Parathyroid adenoma (tissue), 2 donors: ENCODE measurements at regions not wholly inside any gene's neighbourhood (a gene's known extent, or its start where the extent isn't known, plus 50 kb on each side); places are given as distances from the start of the nearest gene placed in this dataset.

Experiments
- H2AFZ ChIP-seq: fragments of 300-600 bp; sonication (generic); one replicate; pipeline ENCODE4 v1.7.0; 2017; ENCODE audit warnings: antibody characterized with exemption, mild to moderate bottlenecking
- H3K27ac ChIP-seq: fragments of 300-600 bp; sonication (generic); one replicate; pipeline ENCODE4 v1.7.0; 2017
- H3K27me3 ChIP-seq: fragments of 300-600 bp; sonication (generic); one replicate; pipeline ENCODE4 v1.7.0; 2017; ENCODE audit warnings: low read length; ENCODE audit not compliant: control insufficient read depth, insufficient read depth
- H3K36me3 ChIP-seq: fragments of 300-600 bp; sonication (generic); one replicate; pipeline ENCODE4 v1.7.0; 2017; ENCODE audit warnings: low read length; ENCODE audit not compliant: control insufficient read depth, insufficient read depth
- H3K4me1 ChIP-seq: fragments of 300-600 bp; sonication (generic); one replicate; pipeline ENCODE4 v1.7.0; 2017; ENCODE audit warnings: control low read depth
- H3K4me2 ChIP-seq: fragments of 300-600 bp; sonication (generic); one replicate; pipeline ENCODE4 v1.7.0; 2017; ENCODE audit warnings: low read length
- H3K4me3 ChIP-seq: fragments of 300-600 bp; sonication (generic); one replicate; pipeline ENCODE4 v1.7.0; 2017; ENCODE audit warnings: low read depth, low read length
- H3K79me2 ChIP-seq: fragments of 300-600 bp; sonication (generic); one replicate; pipeline ENCODE4 v1.7.0; 2017; ENCODE audit warnings: control low read depth
- H3K9ac ChIP-seq: fragments of 300-600 bp; sonication (generic); one replicate; pipeline ENCODE4 v1.7.0; 2017; ENCODE audit warnings: mild to moderate bottlenecking
- H3K9me3 ChIP-seq: fragments of 300-600 bp; sonication (generic); one replicate; pipeline ENCODE4 v1.7.0; 2017; ENCODE audit warnings: low read length; ENCODE audit not compliant: control insufficient read depth
- CTCF ChIP-seq: fragments of 300-600 bp; sonication (generic); IDR thresholded peaks from one replicate; pipeline ENCODE4 v1.7.0; 2017; ENCODE audit warnings: antibody characterized with exemption, mild to moderate bottlenecking
- donor health status: primary hyperparathyroidism.

DNA sequence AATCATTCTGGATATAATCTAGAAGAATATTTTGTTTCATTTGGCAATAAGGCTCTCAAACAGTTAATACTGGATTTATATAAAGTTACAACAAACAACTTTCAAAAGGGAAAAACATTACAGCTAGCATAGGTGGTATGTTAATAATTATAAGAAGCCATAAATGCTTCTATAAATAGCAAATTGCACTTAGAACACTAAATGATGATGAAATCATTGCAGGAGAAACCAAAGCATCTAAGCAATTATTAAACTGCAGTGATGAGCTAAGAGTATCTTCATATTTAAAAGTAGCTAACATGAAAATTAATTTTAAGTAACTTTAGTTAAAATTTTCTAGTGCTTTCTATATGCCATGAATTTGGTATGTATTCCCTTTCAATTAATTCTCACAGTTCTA, 189.5 kb downstream of the CENPC start:
- H3K9me3 ChIP-seq: no peaks in the 10 kb centered on the region
- no peak overlapping the region for H3K4me2 ChIP-seq
- no peaks in the 10 kb centered on the region for H3K4me1 ChIP-seq
- H3K4me3 ChIP-seq: no peak overlapping the region
- no peak overlapping the region for H3K27ac ChIP-seq
- no peak overlapping the region for H2AFZ ChIP-seq
- no peak overlapping the region for H3K9ac ChIP-seq
- H3K36me3 ChIP-seq: no peaks in the 10 kb centered on the region
- no peaks in the 10 kb centered on the region for H3K27me3 ChIP-seq
- TF ChIP-seq CTCF: no peak
- H3K79me2 ChIP-seq: no peaks in the 10 kb centered on the region

DNA sequence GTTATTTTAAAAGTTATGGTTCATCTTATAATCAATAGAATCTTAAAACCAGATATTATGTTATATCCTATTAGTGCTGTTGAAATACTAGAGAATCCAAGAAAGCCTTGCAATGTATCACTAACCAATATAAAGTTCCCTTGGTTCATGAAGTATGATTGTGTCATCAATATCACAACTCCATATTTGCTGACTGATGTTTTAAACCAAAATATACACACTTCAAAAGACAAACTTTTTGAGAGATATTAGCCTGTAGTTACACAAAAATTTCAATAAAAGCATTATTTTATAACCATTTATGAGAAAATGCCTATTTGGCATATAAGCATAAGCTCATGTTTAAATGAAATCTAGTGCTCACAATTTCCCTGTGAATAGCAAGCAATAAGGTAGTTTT, 198.6 kb downstream of the CENPC start:
- H3K4me2 ChIP-seq: no peak overlapping the region
- H3K4me1 ChIP-seq: no peaks in the 10 kb centered on the region
- no peaks in the 10 kb centered on the region for H3K79me2 ChIP-seq
- no peak overlapping the region for H3K27ac ChIP-seq
- no peak overlapping the region for H2AFZ ChIP-seq
- no peak overlapping the region for H3K9ac ChIP-seq
- no peak overlapping the region for H3K4me3 ChIP-seq
- no peaks in the 10 kb centered on the region for H3K36me3 ChIP-seq
- no peaks in the 10 kb centered on the region for H3K9me3 ChIP-seq
- TF ChIP-seq CTCF: no peak
- no peaks in the 10 kb centered on the region for H3K27me3 ChIP-seq

DNA sequence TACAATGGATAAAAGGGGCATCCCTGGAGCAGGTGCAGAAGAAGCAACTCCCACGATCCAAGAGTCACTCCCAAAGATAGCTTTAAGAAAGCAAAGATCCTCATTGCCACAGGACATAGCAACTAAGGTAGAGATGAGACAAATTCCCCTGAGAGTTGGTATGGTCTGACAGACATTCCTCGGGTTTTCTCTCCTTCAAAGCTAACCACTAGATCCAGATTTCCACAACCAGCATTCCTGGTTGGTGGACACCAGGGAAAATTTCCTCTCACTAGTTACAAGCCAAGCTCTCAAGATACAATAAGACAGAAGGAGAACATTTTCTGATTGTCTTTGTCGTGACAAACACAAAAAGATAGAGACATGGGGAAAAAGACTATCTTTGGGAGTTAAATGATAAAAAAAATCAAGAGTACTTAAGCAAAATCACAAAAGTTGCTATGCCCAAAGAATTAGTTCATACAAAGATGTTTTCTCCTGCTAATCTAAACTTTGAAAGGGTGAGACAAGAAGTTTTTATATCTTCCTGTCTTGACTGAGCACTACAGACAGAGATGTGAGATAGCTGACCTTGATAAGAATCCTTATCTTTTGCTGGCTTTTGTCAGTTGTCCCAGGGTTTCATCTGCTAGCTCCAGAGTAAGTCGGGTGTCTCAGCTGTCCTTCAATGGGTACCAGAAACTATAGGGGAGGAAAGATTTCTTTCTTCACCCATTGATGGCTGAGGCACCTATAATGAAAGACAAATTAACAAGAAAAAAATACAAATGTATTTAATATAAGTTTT, 200.5 kb downstream of the CENPC start:
- Histone ChIP-seq H3K9me3 (no peaks in the 10 kb centered on the region), H3K27me3 (no peaks in the 10 kb centered on the region), H3K9ac (no peak overlapping the region), H3K4me1 (no peaks in the 10 kb centered on the region), H3K4me3 (no peak overlapping the region), H3K79me2 (no peaks in the 10 kb centered on the region), H2AFZ (no peak overlapping the region), H3K4me2 (no peak overlapping the region), H3K27ac (no peak overlapping the region), H3K36me3 (no peaks in the 10 kb centered on the region)
- no peak for TF ChIP-seq CTCF

- Histone ChIP-seq H3K9me3 (no peaks in the 10 kb centered on the region), H3K9ac (no peak overlapping the region), H3K4me3 (no peak overlapping the region), H3K27me3 (no peaks in the 10 kb centered on the region), H3K4me1 (no peaks in the 10 kb centered on the region), H3K36me3 (no peaks in the 10 kb centered on the region), H2AFZ (no peak overlapping the region), H3K27ac (no peak overlapping the region), H3K79me2 (no peaks in the 10 kb centered on the region), H3K4me2 (no peak overlapping the region)
- no peak for TF ChIP-seq CTCF
Measured at GRCh38 chr4:67343199-67343598, 202.1 kb downstream of the CENPC start.

DNA sequence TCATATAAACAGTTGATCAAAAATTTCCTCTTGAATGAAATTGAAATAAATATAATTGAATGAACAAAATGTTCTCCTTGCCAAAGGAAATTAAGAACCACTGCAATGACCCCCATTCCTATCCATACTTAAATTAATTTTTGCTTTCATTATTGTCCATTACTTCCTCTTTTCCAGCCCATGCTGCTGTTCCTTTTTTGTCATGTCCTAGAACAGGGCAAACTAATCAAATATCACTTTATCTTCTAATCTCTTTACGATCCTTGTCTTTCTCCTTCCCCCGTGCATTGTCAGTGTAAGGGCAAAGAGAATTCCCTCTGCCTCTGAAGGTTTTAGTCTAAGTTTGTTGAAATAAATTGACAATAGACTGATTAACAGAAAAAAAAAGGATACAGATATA, 203.0 kb downstream of the CENPC start:
- H3K4me3 ChIP-seq: no peak overlapping the region
- H3K9ac ChIP-seq: no peak overlapping the region
- no peak overlapping the region for H2AFZ ChIP-seq
- H3K27ac ChIP-seq: no peak overlapping the region
- H3K36me3 ChIP-seq: no peaks in the 10 kb centered on the region
- H3K4me2 ChIP-seq: no peak overlapping the region
- no peak for TF ChIP-seq CTCF
- no peaks in the 10 kb centered on the region for H3K4me1 ChIP-seq
- no peaks in the 10 kb centered on the region for H3K79me2 ChIP-seq
- no peaks in the 10 kb centered on the region for H3K9me3 ChIP-seq
- H3K27me3 ChIP-seq: no peaks in the 10 kb centered on the region
